ENCODE measurements at regions not wholly inside any gene's neighbourhood (a gene's known extent, or its start where the extent isn't known, plus 50 kb on each side); places are given as distances from the start of the nearest gene placed in this dataset.

- no peak overlapping the region for H3K56ac ChIP-seq (ENCODE audit: extremely low read depth, insufficient read depth, low read length)
- H2BK15ac ChIP-seq (ENCODE audit: low read depth, low read length) = no peak overlapping the region
- ChIA-PET CTCF (no interaction called here), POLR2A (ENCODE audit: unreplicated experiment) (no interaction called here)
- H3K4me3 ChIP-seq (ENCODE audit: insufficient read depth, low read depth, low read length) = no peak overlapping the region
- H4K20me1 ChIP-seq (ENCODE audit: insufficient read depth, low read length) = no peaks in the 10 kb centered on the region
- TF ChIP-seq CEBPB (IDR thresholded peaks at IDR 0.05; ENCODE audit: low read depth, low read length) (no peak), MAFK (IDR thresholded peaks at IDR 0.05; ENCODE audit: low read depth, low read length) (no peak), RCOR1 (IDR thresholded peaks at IDR 0.05; ENCODE audit: insufficient replicate concordance, low read length) (no peak), MAZ (IDR thresholded peaks at IDR 0.05; ENCODE audit: borderline replicate concordance, low read depth, low read length) (no peak)
- no peak overlapping the region for H4K5ac ChIP-seq (ENCODE audit: low read depth, low read length)
- dilution Hi-C loops (cut with HindIII; ENCODE audit: low sequenced_read_pairs, unreplicated experiment) (no loop called here), in situ Hi-C loops (cut with MboI; ENCODE audit: low sequenced_read_pairs) (no loop called here), intact Hi-C loops (cut with micrococcal nuclease) (no loop called here)
- WGBS, 2 experiments (ENCODE audit: extremely low coverage in 2 of 2, insufficient read length in 1 of 2) = 60% methylated on average over 1 of the region's 2 CpGs; no CpG with 5 or more reads in 1 of the 2 experiments
- ATAC-seq (ENCODE audit: low read depth) = no peak
- H3K27me3 ChIP-seq (ENCODE audit: control insufficient read depth, insufficient read depth, low read length) = no peaks in the 10 kb centered on the region
- no peak overlapping the region for H2AK5ac ChIP-seq (ENCODE audit: low read depth, low read length)
- no peaks in the 10 kb centered on the region for H3K79me1 ChIP-seq (ENCODE audit: low read depth in 1 of 2, low read length in 2 of 2)
- no peak overlapping the region for H3K4ac ChIP-seq (ENCODE audit: low read depth, low read length)
- no peak overlapping the region for H2AK9ac ChIP-seq (replicated peaks; ENCODE audit: low read depth, low read length, poor library complexity)
- no peak overlapping the region for H4K8ac ChIP-seq (ENCODE audit: low read depth in 2 of 2, low read length in 2 of 2)
- no peak overlapping the region for H2BK120ac ChIP-seq (ENCODE audit: low read depth, low read length)
- no peak overlapping the region for H3K9ac ChIP-seq (ENCODE audit: low read depth, low read length)
- no peak for DNase-seq
- no TSS peak for BruUV-seq (replicated peaks)
- H2AFZ ChIP-seq (replicated peaks; ENCODE audit: low read length, poor library complexity) = no peak overlapping the region
- H2BK5ac ChIP-seq (ENCODE audit: low read depth, low read length, poor library complexity, severe bottlenecking) = no peak overlapping the region
- H3K36me3 ChIP-seq (ENCODE audit: control insufficient read depth, insufficient read depth, low read length) = no peaks in the 10 kb centered on the region
- H3K4me1 ChIP-seq (ENCODE audit: control insufficient read depth, insufficient read depth, low read length) = no peaks in the 10 kb centered on the region
- H4K91ac ChIP-seq (ENCODE audit: insufficient read depth, low read depth, low read length) = no peak overlapping the region
- H3K27ac ChIP-seq (ENCODE audit: insufficient read depth, low read length) = no peak overlapping the region
- H3K4me2 ChIP-seq (ENCODE audit: low read depth, low read length) = no peak overlapping the region
- no peaks in the 10 kb centered on the region for H3K9me3 ChIP-seq (ENCODE audit: control insufficient read depth, insufficient read depth, low read length)
- no peak overlapping the region for H3K23ac ChIP-seq (ENCODE audit: low read depth, low read length)
- H3K14ac ChIP-seq (replicated peaks; ENCODE audit: low read depth, low read length) = no peak overlapping the region
- no peak overlapping the region for H2BK20ac ChIP-seq (ENCODE audit: low read depth, low read length)
- H3K18ac ChIP-seq (ENCODE audit: low read depth, low read length) = no peak overlapping the region
- no peaks in the 10 kb centered on the region for H3K9me1 ChIP-seq (ENCODE audit: insufficient read depth, low read length)
Measured at GRCh38 chr3:87044846-87045245, 53.9 kb upstream of the VGLL3 start.
